HUES48 (cell line): ENCODE measurements at regions not wholly inside any gene's neighbourhood (a gene's known extent, or its start where the extent isn't known, plus 50 kb on each side); places are given as distances from the start of the nearest gene placed in this dataset.
"Not testable (repeated sequence)": the region's sequence is repeated elsewhere in the genome, so short reads cannot be mapped to it uniquely, and the experiment has no call there.

Experiments
- H3K27ac ChIP-seq: one replicate; pipeline ENCODE4 v1.7.0; 2013; ENCODE audit warnings: low read depth, low read length, inconsistent platforms
- H3K27me3 ChIP-seq: 2 replicates; pipeline ENCODE4 v1.6.1; 2013; ENCODE audit warnings: mild to moderate bottlenecking, low read length; ENCODE audit not compliant: control insufficient read depth, insufficient read depth
- H3K36me3 ChIP-seq: 2 replicates; pipeline ENCODE4 v1.6.1; 2013; ENCODE audit warnings: low read length; ENCODE audit not compliant: control insufficient read depth, insufficient read depth
- H3K4me1 ChIP-seq: 2 replicates; pipeline ENCODE4 v1.6.1; 2013; ENCODE audit warnings: mild to moderate bottlenecking, low read length; ENCODE audit not compliant: control insufficient read depth, insufficient read depth
- H3K4me3 ChIP-seq: 2 replicates; pipeline ENCODE4 v1.5.1; 2013; ENCODE audit warnings: mild to moderate bottlenecking, low read depth, low read length
- H3K9ac ChIP-seq: 2 replicates; pipeline ENCODE4 v1.6.1; 2013; ENCODE audit warnings: mild to moderate bottlenecking, low read depth, low read length, moderate library complexity
- H3K9me3 ChIP-seq: 2 replicates; pipeline ENCODE4 v1.6.1; 2013; ENCODE audit warnings: low read length; ENCODE audit not compliant: control insufficient read depth, insufficient read depth

DNA sequence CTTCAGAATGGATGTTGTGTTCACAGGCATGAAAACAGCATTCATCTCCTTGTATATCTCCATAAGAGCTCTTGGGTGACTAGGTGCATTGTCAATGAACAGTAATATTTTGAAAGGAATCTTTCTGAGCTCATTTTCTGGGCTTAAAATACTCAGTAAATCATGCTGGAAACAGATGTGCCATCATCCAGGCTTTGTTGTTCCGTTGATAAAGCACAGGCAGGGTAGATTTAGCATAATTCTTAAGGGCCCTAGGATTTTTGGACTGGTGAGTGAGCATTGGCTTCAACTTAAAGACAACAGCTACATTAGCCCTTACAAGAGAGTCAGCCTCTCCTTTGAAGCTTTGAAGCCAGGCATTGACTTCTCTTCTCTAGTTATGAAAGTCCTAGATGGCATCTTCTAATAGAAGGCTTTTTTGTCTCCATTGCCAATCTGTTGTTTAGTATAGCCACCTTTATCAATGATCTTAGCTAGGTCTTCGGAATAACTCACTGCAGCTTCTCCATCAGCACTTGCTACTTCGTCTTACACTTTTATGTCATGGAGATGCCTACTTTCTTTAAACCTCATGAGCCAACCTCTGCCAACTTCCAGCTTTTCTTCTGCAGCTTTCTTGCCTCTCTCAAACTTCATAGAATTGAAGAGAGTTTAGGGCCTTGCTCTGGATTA lies 79.6 kb upstream of the PSMA6 start:
- Histone ChIP-seq H3K4me1 (peaks cover 3% of the 10 kb centered on the region; the same call in 1 of the 2 replicates), H3K4me3 (no peak overlapping the region), H3K9me3 (no peaks in the 10 kb centered on the region), H3K27me3 (no peaks in the 10 kb centered on the region), H3K27ac (no peak overlapping the region), H3K36me3 (0 out of 2 replicates have a peak, but pooled peaks cover 3% of the 10 kb centered on the region), H3K9ac (no peak overlapping the region)

DNA sequence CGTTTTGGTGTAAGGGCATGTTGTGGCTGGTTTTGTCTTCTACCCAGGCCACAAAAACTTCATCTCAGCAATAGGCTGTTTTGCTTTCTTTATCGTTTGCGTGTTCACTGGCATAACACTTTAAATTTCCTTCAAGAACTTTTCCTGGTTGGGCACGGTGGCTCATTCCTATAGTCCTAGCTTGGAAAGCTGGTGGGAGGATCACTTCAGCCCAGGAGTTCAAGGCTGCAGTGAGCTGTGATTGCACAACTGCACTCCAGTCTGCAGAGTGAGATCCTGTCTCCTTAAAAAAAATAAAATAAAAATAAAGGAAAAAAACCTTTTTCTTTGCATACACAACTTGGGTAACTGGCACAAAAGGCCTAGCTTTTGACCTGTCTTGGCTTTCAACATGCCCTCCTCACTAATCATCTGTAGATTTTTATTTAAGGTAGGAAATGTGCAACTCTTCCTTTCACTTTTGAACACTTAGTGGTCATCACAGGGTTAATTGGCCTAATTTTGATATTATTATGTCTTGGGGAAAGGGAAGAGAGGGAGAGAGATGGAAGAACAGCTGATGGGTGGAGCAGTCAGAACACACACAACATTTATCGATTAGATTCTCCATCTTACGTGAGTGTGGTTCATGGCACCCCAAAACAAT lies 78.9 kb upstream of the PSMA6 start:
- H3K27me3 ChIP-seq = no peaks in the 10 kb centered on the region
- 0 out of 2 replicates have a peak, but pooled peaks cover 3% of the 10 kb centered on the region for H3K36me3 ChIP-seq
- no peak overlapping the region for H3K4me3 ChIP-seq
- H3K9ac ChIP-seq = no peak overlapping the region
- peaks cover 3% of the 10 kb centered on the region; the same call in 1 of the 2 replicates for H3K4me1 ChIP-seq
- no peaks in the 10 kb centered on the region for H3K9me3 ChIP-seq
- H3K27ac ChIP-seq = no peak overlapping the region

DNA sequence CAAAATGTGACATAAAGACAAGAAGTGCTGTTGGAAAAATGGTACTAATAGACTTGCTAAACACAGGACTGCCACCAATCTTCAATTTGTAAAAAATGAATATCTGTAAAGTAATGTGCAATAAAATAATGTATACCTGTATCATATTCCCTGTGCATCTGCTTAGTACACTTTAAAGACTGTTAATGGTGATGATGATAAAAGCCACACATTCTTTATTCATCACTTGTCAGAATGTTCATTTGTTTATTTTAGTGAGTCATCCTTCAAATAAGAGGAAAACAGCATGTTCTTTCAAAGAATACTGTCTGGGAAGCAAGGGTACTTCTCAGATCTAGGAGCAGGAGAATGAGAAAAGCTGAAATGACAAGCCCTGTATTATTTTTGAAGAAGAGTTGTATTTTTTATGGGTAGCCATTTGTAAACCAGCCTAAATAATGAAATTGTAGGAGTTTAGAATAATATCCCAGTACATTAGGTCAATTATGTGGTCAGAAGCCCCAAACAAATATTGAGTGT lies 78.3 kb upstream of the PSMA6 start:
- Histone ChIP-seq H3K27me3 (no peaks in the 10 kb centered on the region), H3K36me3 (0 out of 2 replicates have a peak, but pooled peaks cover 5% of the 10 kb centered on the region), H3K9ac (no peak overlapping the region), H3K9me3 (no peaks in the 10 kb centered on the region), H3K4me1 (peaks cover 3% of the 10 kb centered on the region; the same call in 1 of the 2 replicates), H3K4me3 (no peak overlapping the region), H3K27ac (no peak overlapping the region)

DNA sequence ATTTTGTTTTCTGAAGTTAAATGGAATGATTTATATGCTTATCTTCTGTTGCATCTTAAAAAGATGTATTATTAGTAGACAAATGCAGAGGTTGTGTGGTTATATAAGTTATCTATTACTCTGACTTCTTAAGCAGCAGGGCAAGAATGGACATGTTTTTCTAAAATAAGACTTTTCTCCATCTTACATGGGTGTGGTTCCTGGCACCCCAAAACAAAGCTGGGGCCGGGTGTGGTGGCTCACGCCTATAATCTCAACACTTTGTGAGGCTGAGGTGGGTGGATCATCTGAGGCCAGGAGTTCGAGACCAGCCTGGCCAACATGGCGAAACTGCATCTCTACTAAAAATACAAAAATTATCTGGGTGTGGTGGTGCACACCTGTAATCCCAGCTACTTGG lies 77.8 kb upstream of the PSMA6 start:
- H3K27me3 ChIP-seq, H3K27ac ChIP-seq, H3K4me1 ChIP-seq, H3K9ac ChIP-seq, H3K9me3 ChIP-seq, H3K36me3 ChIP-seq, H3K4me3 ChIP-seq: not testable (repeated sequence)

DNA sequence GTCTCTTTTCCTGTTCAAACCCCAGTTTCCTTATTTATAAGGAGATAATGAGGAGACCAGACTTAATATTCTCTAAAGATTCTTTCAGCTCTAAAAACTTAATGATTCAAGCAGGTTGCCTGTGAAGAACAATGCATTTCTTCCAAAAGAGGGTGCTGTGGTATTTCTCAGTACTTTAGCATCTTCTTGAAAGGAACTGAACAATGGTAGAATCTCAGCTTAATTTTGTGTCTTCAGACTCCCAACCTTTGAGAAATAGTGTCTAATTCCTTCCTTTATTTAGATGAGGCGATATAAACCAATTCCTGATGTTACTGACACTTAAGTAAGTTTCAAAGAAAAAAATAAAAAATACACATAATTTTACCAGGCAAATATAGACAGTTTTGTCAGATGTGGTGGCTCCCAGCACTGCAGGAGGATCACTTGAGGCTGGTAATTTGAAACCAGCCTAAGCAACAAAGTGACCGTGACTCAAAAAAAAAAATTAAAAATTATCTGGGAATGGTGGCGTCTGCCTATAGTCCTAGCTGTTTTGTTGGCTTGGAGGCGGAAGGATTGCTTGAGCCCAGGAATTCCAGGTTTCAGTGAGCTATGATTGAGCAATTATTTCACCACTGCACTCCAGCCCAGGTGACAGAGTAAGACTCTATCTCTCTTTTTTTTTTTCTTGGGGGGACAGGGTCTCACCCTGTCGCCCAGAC lies 76.9 kb upstream of the PSMA6 start:
- Histone ChIP-seq H3K27ac (peak overlapping the region; percentile 7), H3K27me3 (no peaks in the 10 kb centered on the region), H3K9me3 (no peaks in the 10 kb centered on the region), H3K4me3 (no peak overlapping the region), H3K9ac (no peak overlapping the region), H3K4me1 (peaks cover 3% of the 10 kb centered on the region; the same call in 1 of the 2 replicates), H3K36me3 (0 out of 2 replicates have a peak, but pooled peaks cover 5% of the 10 kb centered on the region)

DNA sequence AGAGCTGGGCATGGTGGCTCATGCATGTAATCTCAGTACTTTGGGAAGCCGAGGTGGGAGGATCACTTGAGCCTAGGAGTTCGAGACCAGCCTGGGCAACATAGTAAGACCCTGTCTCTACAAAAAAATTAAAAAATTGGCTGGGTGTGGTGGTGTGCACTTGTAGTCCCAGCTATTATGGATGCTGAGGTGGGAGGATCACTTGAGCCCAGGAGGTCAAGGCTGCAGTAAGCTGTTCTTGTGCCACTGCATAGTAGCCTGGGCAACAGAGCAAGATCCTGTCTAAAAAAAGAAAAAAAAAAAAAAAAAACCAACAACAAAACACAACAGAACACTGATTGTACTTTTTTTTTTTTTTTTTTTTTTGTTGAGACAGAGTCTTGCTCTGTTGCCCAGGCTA lies 74.0 kb upstream of the PSMA6 start:
- H3K4me3 ChIP-seq, H3K9me3 ChIP-seq, H3K9ac ChIP-seq, H3K4me1 ChIP-seq, H3K27me3 ChIP-seq, H3K36me3 ChIP-seq, H3K27ac ChIP-seq: not testable (repeated sequence)

DNA sequence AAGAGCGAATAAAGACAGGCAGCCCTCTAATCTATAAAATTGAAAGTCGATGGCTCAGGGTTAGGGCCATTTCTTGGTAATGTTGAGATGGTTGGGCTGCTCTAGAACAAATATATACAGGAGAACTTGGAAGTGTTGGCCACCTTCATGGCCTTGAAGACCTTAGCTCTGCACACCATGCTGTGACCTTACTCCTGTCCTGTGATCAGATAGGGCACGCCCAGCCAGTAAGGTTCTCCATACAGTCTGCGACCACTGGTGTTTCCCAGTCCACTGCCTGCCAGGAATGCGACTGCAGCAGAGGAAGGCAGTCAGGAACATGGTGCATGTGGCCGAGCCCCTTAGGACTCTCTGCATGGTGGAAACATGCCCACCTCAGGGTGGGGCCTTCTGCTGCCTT lies 73.2 kb upstream of the PSMA6 start:
- H3K9me3 ChIP-seq = no peaks in the 10 kb centered on the region
- no peaks in the 10 kb centered on the region for H3K27me3 ChIP-seq
- 0 out of 2 replicates have a peak, but pooled peaks cover 3% of the 10 kb centered on the region for H3K36me3 ChIP-seq
- H3K4me3 ChIP-seq = no peak overlapping the region
- no peak overlapping the region for H3K9ac ChIP-seq
- H3K27ac ChIP-seq = no peak overlapping the region
- H3K4me1 ChIP-seq = peaks cover 3% of the 10 kb centered on the region; the same call in 1 of the 2 replicates

DNA sequence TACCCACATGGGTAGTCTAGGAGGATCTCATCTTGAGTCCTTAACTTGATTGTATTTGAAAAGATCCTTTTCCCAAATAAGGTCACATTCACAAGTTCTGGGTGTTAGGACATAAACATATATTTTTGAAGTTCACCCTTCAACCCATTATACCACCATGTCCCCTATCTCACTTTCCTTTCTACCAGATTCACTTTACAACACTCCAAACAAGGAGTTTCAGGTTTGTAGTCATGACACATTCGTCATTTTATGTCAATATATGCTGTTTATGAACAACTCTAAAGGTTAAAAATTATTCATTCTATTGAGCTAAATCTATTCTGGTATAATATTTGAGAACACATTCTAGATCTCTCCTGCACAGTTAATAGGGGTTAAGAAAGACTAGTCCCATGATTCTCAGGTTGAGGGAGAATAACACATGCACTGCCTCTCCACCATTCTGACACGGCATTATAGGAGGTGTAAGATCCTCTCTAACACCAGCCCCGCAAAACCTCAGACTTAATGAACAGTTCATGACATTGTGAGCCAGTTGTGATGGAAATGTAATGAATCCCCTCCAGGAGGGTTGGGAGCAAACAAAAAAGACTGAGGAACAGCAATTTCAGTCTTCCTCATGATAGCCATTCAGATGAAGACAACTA lies 72.0 kb upstream of the PSMA6 start:
- Histone ChIP-seq H3K9ac (no peak overlapping the region), H3K4me3 (no peak overlapping the region), H3K27me3 (no peaks in the 10 kb centered on the region), H3K4me1 (peaks cover 2% of the 10 kb centered on the region; the same call in 1 of the 2 replicates), H3K9me3 (no peaks in the 10 kb centered on the region), H3K27ac (no peak overlapping the region), H3K36me3 (0 out of 2 replicates have a peak, but pooled peaks cover 3% of the 10 kb centered on the region)

DNA sequence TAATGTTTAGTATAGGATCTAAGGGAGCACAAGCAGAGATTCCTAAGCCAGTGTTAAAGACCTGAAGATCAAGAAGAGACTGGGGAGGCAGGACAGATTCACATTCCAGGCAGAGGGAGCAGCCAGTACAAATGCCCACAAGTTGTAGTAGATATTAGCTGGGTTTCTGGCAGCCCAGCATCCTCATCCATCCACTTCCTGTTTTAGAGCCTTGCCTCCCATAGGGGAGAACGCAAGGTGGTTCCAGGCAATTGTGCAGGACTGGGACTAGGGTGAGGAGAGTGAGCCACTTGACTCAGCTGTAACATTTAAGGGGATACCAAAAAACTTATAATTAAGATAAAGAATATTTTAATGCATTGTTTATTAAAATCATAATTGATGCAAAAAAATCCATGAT lies 71.3 kb upstream of the PSMA6 start:
- no peaks in the 10 kb centered on the region for H3K9me3 ChIP-seq
- no peak overlapping the region for H3K27ac ChIP-seq
- no peak overlapping the region for H3K4me3 ChIP-seq
- H3K9ac ChIP-seq = no peak overlapping the region
- H3K4me1 ChIP-seq = no peaks in the 10 kb centered on the region
- H3K36me3 ChIP-seq = 0 out of 2 replicates have a peak, but pooled peaks cover 3% of the 10 kb centered on the region
- H3K27me3 ChIP-seq = no peaks in the 10 kb centered on the region

DNA sequence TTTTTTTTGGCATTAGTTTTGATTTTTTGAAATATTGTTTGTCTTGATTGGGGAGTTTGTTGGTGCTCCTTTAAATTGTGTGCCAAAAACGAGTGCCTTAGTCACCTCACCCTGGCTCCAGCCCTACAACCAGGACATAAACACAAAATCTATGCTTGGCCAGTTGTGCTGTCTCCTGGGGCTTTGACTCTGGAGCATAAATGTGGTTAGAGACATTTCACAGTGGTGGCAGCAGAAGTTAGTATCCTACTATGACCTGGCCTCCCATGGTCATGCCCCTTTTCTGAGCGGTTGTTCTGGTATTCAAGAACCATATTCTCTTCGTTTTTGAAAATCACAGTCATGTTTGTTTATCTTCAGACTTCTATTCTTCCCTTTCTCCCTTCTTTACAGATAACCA lies 70.7 kb upstream of the PSMA6 start:
- Histone ChIP-seq H3K4me1 (no peaks in the 10 kb centered on the region), H3K9ac (no peak overlapping the region), H3K36me3 (0 out of 2 replicates have a peak, but pooled peaks cover 3% of the 10 kb centered on the region), H3K27ac (no peak overlapping the region), H3K9me3 (no peaks in the 10 kb centered on the region), H3K27me3 (no peaks in the 10 kb centered on the region), H3K4me3 (no peak overlapping the region)
